GM18505 (cell line): ENCODE measurements at regions not wholly inside any gene's neighbourhood (a gene's known extent, or its start where the extent isn't known, plus 50 kb on each side); places are given as distances from the start of the nearest gene placed in this dataset.

Experiments
- ATAC-seq: cut with Tn5 transposase; IDR thresholded peaks from one replicate; pipeline ENCODE4 v1.9.1; 2021; ENCODE audit not compliant: unreplicated experiment
- POLR2A ChIP-seq: IDR thresholded peaks from 4 replicates; pipeline ENCODE4 v1.6.1; 2011; ENCODE audit warnings: borderline replicate concordance; ENCODE audit not compliant: insufficient read depth, insufficient read length; ENCODE audit errors: extremely low read depth

GRCh38 chr4:136934601-136935000, 597.7 kb downstream of the PCDH18 start:
- ATAC-seq: no peak
- no peak for TF ChIP-seq POLR2A

GRCh38 chr4:136931781-136932180, 600.5 kb downstream of the PCDH18 start:
- ATAC-seq: no peak
- TF ChIP-seq POLR2A: no peak

- ATAC-seq: no peak
- TF ChIP-seq POLR2A: no peak
Measured at GRCh38 chr4:136928957-136929411, 603.3 kb downstream of the PCDH18 start.

GRCh38 chr4:136927172-136927571, 605.1 kb downstream of the PCDH18 start:
- ATAC-seq: no peak

GRCh38 chr4:136925203-136925602, 607.1 kb downstream of the PCDH18 start:
- no peak for ATAC-seq
- TF ChIP-seq POLR2A: no peak

More at GRCh38 chr4:136927172-136927571, 605.1 kb downstream of the PCDH18 start:
- no peak for TF ChIP-seq POLR2A

- no peak for ATAC-seq
- TF ChIP-seq POLR2A: no peak
Measured at GRCh38 chr4:136922066-136922465, 610.2 kb downstream of the PCDH18 start.

- no peak for ATAC-seq
- TF ChIP-seq POLR2A: no peak
Measured at GRCh38 chr4:136920092-136920881, 612.0 kb downstream of the PCDH18 start.

GRCh38 chr4:136918772-136919171, 613.5 kb downstream of the PCDH18 start:
- ATAC-seq: no peak
- no peak for TF ChIP-seq POLR2A

GRCh38 chr4:136917312-136918110, 614.8 kb downstream of the PCDH18 start:
- no peak for ATAC-seq
- no peak for TF ChIP-seq POLR2A

- no peak for ATAC-seq
- no peak for TF ChIP-seq POLR2A
Measured at GRCh38 chr4:136909626-136910025, 622.7 kb downstream of the PCDH18 start.

- no peak for TF ChIP-seq POLR2A
- ATAC-seq: no peak
Measured at GRCh38 chr4:136908122-136908521, 624.2 kb downstream of the PCDH18 start.

- TF ChIP-seq POLR2A: no peak
- no peak for ATAC-seq
Measured at GRCh38 chr4:136900696-136901095, 631.6 kb downstream of the PCDH18 start.

- ATAC-seq: no peak
- TF ChIP-seq POLR2A: no peak
Measured at GRCh38 chr4:136898590-136899248, 633.6 kb downstream of the PCDH18 start.
